Superior temporal gyrus (tissue), 1 donor: ENCODE measurements at regions not wholly inside any gene's neighbourhood (a gene's known extent, or its start where the extent isn't known, plus 50 kb on each side); places are given as distances from the start of the nearest gene placed in this dataset.
A peak's percentile ranks its signal among the peaks of the same experiment; 100 is the strongest.
"Not testable (repeated sequence)": the region's sequence is repeated elsewhere in the genome, so short reads cannot be mapped to it uniquely, and the experiment has no call there.

Experiments used
- DNase-seq: peaks from one replicate; pipeline ENCODE4 v3.0.0-alpha.2; 2016; ENCODE audit errors: extremely low spot score

GRCh38 chr21:25155020-25155419 is 452.3 kb downstream of the MRPL39 start:
- not testable (repeated sequence) for DNase-seq

GRCh38 chr21:25149022-25149421 is 458.3 kb downstream of the MRPL39 start:
- no peak for DNase-seq

- no peak for DNase-seq
These were observed 467.9 kb downstream of the MRPL39 start for GRCh38 chr21:25139414-25139813.

GRCh38 chr21:25133939-25134338 is 473.3 kb downstream of the MRPL39 start:
- no peak for DNase-seq

- no peak for DNase-seq
These were observed 479.5 kb downstream of the MRPL39 start for GRCh38 chr21:25127811-25128210.

- no peak for DNase-seq
These were observed 480.3 kb downstream of the MRPL39 start for GRCh38 chr21:25127007-25127406.

- DNase-seq: no peak
These were observed 480.7 kb downstream of the MRPL39 start for GRCh38 chr21:25126564-25126963.

- DNase-seq: no peak
These were observed 488.6 kb downstream of the MRPL39 start for GRCh38 chr21:25118648-25119047.

GRCh38 chr21:25115021-25115420 is 492.3 kb downstream of the MRPL39 start:
- DNase-seq: no peak

- no peak for DNase-seq
These were observed 499.6 kb downstream of the MRPL39 start for GRCh38 chr21:25107708-25108107.

GRCh38 chr21:25103500-25104207 is 503.6 kb downstream of the MRPL39 start:
- no peak for DNase-seq

- no peak for DNase-seq
These were observed 509.6 kb downstream of the MRPL39 start for GRCh38 chr21:25097648-25098047.

GRCh38 chr21:25094695-25095094 is 512.6 kb downstream of the MRPL39 start:
- no peak for DNase-seq

GRCh38 chr21:25092441-25093011 is 514.8 kb downstream of the MRPL39 start:
- no peak for DNase-seq

GRCh38 chr21:25081096-25081495 is 526.2 kb downstream of the MRPL39 start:
- DNase-seq: no peak

GRCh38 chr21:25080661-25081060 is 526.6 kb downstream of the MRPL39 start:
- DNase-seq: no peak

GRCh38 chr21:25080141-25080540 is 527.1 kb downstream of the MRPL39 start:
- no peak for DNase-seq

GRCh38 chr21:25079053-25079452 is 528.2 kb downstream of the MRPL39 start:
- DNase-seq: no peak

GRCh38 chr21:25062061-25062460 is 545.2 kb downstream of the MRPL39 start:
- no peak for DNase-seq

- DNase-seq: no peak
These were observed 552.6 kb downstream of the MRPL39 start for GRCh38 chr21:25054689-25055088.

- peak; percentile 62 for DNase-seq
These were observed 567.6 kb downstream of the MRPL39 start for GRCh38 chr21:25039461-25040380.

- no peak for DNase-seq
These were observed 570.5 kb downstream of the MRPL39 start for GRCh38 chr21:25036775-25037174.

GRCh38 chr21:25031750-25032149 is 575.5 kb downstream of the MRPL39 start:
- DNase-seq: no peak
